Stomach (tissue), 8 donors: ENCODE measurements at regions not wholly inside any gene's neighbourhood (a gene's known extent, or its start where the extent isn't known, plus 50 kb on each side); places are given as distances from the start of the nearest gene placed in this dataset.
"Not testable (repeated sequence)": the region's sequence is repeated elsewhere in the genome, so short reads cannot be mapped to it uniquely, and the experiment has no call there.

Experiments
- DNase-seq, 2 donors: peaks; one replicate each; pipeline versions ENCODE4 v3.0.0 to v3.0.0-alpha.2; 2013 to 2019
- H3K27ac ChIP-seq, 5 donors: fragments of 200-600 bp in 4 of 5; sonication (generic) in 4 of 5; one replicate each; pipeline ENCODE4 v1.5.1; 2013 to 2019; ENCODE audit warnings: mild to moderate bottlenecking in 1 of 5, moderate library complexity in 1 of 5
- H3K27me3 ChIP-seq, 3 donors: fragments of 200-600 bp; sonication (generic); one replicate each; pipeline ENCODE4 v1.5.1; 2017 to 2019; ENCODE audit warnings: mixed run types in 1 of 3
- H3K36me3 ChIP-seq, 4 donors: fragments of 200-600 bp; sonication (generic); 1 replicate in 3 of 4; 2 replicates in 1 of 4; pipeline ENCODE4 v1.5.1; 2016 to 2019
- H3K4me1 ChIP-seq, 4 donors: fragments of 200-600 bp; sonication (generic); one replicate each; pipeline ENCODE4 v1.5.1; 2016 to 2019
- H3K4me3 ChIP-seq, 4 donors: fragments of 200-600 bp; sonication (generic) in 3 of 4; one replicate each; pipeline ENCODE4 v1.5.1; 2016 to 2019; ENCODE audit warnings: mild to moderate bottlenecking in 1 of 4
- H3K9me3 ChIP-seq, 4 donors: fragments of 200-600 bp; sonication (generic); one replicate each; pipeline ENCODE4 v1.5.1; 2016 to 2019
- CTCF ChIP-seq, 7 experiments: fragments of 450-650 bp in 4 of 7; fragments of 200-600 bp in 3 of 7; sonication (generic) in 3 of 7; IDR thresholded peaks; one replicate each; pipeline ENCODE4 v1.5.1; 2016 to 2019; ENCODE audit warnings: antibody characterized with exemption in 7 of 7, control low read depth in 2 of 7, mild to moderate bottlenecking in 1 of 7
- EP300 ChIP-seq: sonication (generic); formaldehyde crosslinking; IDR thresholded peaks from one replicate; pipeline ENCODE4 v1.6.1; 2017; ENCODE audit warnings: antibody characterized with exemption
- POLR2A ChIP-seq, 4 donors: fragments of 450-650 bp; IDR thresholded peaks; one replicate each; pipeline ENCODE4 v1.6.1; 2016; ENCODE audit warnings: antibody characterized with exemption in 4 of 4, control low read depth in 2 of 4, mild to moderate bottlenecking in 1 of 4, moderate library complexity in 1 of 4
- POLR2AphosphoS5 ChIP-seq, 3 donors: sonication (generic); formaldehyde crosslinking; IDR thresholded peaks; one replicate each; pipeline ENCODE4 v1.6.1; 2016; ENCODE audit warnings: antibody characterized with exemption in 3 of 3
- WGBS, 5 donors: extraction: QIAGEN DNeasy Blood & Tissue Kit in 3 of 5; methylation state at CpG; one replicate each; pipeline versions ENCODE4 v1.1.5 to v1.1.7; 2013 to 2018; 5-methylcytosine and 5-hydroxymethylcytosine counted together
- intact Hi-C: fragments of 100-400 bp; cut with DNase I; formaldehyde crosslinking; loops from one replicate; pipeline ENCODE4 v1.15.1; 2023; ENCODE audit warnings: low total_unique reads
- donor health status: healthy with polysubstance abuse.
- donor health status: Bipolar disorder and iron deficiency.
- donor health status: healthy.

GRCh38 chr4:158450741-158451140 lies 70.9 kb upstream of the RXFP1 start:
- WGBS, 5 donors = 52 to 77% (median 71%) methylated on average over 1 of the region's 1 CpG
- no peak for TF ChIP-seq POLR2A (IDR thresholded peaks at IDR 0.05)
- TF ChIP-seq CTCF (IDR thresholded peaks at IDR 0.05) = no peak
- no peak for TF ChIP-seq EP300
- no peak for TF ChIP-seq POLR2AphosphoS5 (IDR thresholded peaks at IDR 0.05)
- no peak overlapping the region for H3K4me3 ChIP-seq
- no peak for DNase-seq
- no peaks in the 10 kb centered on the region for H3K4me1 ChIP-seq
- H3K9me3 ChIP-seq = no peaks in the 10 kb centered on the region
- no peaks in the 10 kb centered on the region for H3K36me3 ChIP-seq
- intact Hi-C loops = no loop called here
- H3K27me3 ChIP-seq = no peaks in the 10 kb centered on the region
- H3K27ac ChIP-seq = no peak overlapping the region

DNA sequence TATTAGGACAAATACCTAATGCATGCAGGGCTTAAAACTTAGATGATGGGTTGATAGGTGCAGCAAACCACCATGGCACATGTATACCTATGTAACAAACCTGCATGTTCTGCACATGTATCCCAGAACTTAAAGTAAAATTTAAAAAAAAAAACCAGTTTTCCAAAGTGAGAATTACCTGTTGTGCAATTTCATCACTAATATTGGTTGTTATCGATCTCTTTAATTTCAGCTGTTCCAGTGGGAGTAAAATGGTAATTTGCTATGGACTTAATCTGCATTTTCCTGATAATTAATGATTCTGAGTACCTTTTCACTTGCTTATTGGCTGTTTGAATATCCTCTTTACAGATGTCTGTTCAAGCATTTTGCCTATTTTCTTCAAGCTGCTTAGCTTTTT lies 69.6 kb upstream of the RXFP1 start:
- intact Hi-C loops, H3K9me3 ChIP-seq, DNase-seq, H3K4me3 ChIP-seq, H3K36me3 ChIP-seq, H3K27me3 ChIP-seq, H3K4me1 ChIP-seq, H3K27ac ChIP-seq: not testable (repeated sequence)
- 92 to 98% (median 96%) methylated on average over 1 of the region's 1 CpG for WGBS, 5 donors

GRCh38 chr4:158458271-158458895 lies 63.3 kb upstream of the RXFP1 start:
- no peak for DNase-seq
- H3K27ac ChIP-seq = no peak overlapping the region
- no peaks in the 10 kb centered on the region for H3K9me3 ChIP-seq
- TF ChIP-seq POLR2A (IDR thresholded peaks at IDR 0.05) (no peak), POLR2AphosphoS5 (IDR thresholded peaks at IDR 0.05) (no peak), CTCF (IDR thresholded peaks at IDR 0.05) (no peak), EP300 (no peak)
- no peak overlapping the region for H3K4me3 ChIP-seq
- 92 to 100% (median 96%) methylated on average over 2 of the region's 2 CpGs for WGBS, 5 donors
- H3K4me1 ChIP-seq = no peaks in the 10 kb centered on the region
- H3K27me3 ChIP-seq = no peaks in the 10 kb centered on the region
- intact Hi-C loops = no loop called here
- no peaks in the 10 kb centered on the region for H3K36me3 ChIP-seq

DNA sequence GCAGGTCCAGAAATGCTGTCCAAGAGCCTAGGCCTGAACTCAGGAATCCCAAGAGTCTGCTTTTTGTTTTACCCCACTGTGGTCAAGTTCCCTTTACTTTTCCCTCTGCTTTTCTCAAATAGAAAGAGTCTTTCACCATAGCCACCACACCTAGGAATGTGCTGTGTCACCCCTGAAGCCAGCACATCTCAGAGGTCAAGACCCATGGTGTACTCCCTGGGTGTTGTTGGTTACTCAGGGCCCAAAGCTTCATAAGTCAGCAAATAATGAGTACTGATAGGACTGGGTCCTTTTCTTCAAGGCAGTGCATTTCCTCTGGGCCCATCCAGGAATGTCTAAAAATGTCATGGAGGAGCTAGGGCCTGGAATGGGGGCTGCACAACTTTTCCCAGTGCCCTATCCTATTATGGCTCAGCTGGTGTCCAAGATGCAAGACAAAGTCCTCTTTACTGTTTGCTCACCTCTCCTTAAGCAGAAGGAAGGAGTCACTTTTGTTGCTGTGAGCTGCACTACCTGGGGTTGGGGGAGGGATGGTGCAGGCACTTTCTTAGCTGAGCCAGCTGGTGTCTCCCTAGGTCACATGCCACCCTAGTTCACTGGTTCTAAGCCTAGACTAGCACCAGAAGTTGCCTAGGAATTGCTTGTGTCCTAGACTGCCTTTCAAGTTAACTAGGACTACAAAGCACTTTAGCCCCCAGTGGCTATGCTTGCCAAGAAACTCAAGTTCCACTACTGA lies 62.4 kb upstream of the RXFP1 start:
- no peaks in the 10 kb centered on the region for H3K27me3 ChIP-seq
- H3K9me3 ChIP-seq = no peaks in the 10 kb centered on the region
- no peaks in the 10 kb centered on the region for H3K36me3 ChIP-seq
- no peak for DNase-seq
- intact Hi-C loops = no loop called here
- TF ChIP-seq POLR2A (IDR thresholded peaks at IDR 0.05) (no peak), CTCF (IDR thresholded peaks at IDR 0.05) (no peak), EP300 (no peak), POLR2AphosphoS5 (IDR thresholded peaks at IDR 0.05) (no peak)
- H3K27ac ChIP-seq = no peak overlapping the region
- no peak overlapping the region for H3K4me3 ChIP-seq
- no peaks in the 10 kb centered on the region for H3K4me1 ChIP-seq

- H3K9me3 ChIP-seq = no peaks in the 10 kb centered on the region
- TF ChIP-seq EP300 (no peak), POLR2AphosphoS5 (IDR thresholded peaks at IDR 0.05) (no peak), POLR2A (IDR thresholded peaks at IDR 0.05) (no peak)
- no peaks in the 10 kb centered on the region for H3K36me3 ChIP-seq
- H3K27ac ChIP-seq = no peak overlapping the region
- H3K4me3 ChIP-seq = no peak overlapping the region
- no peak for DNase-seq
- no peaks in the 10 kb centered on the region for H3K27me3 ChIP-seq
- H3K4me1 ChIP-seq = no peaks in the 10 kb centered on the region
- intact Hi-C loops = no loop called here
- 66 to 74% (median 72%) methylated on average over 2 of the region's 2 CpGs for WGBS, 5 donors
Measured at GRCh38 chr4:158461336-158461735, 60.3 kb upstream of the RXFP1 start.
